ENCODE measurements at regions not wholly inside any gene's neighbourhood (a gene's known extent, or its start where the extent isn't known, plus 50 kb on each side); places are given as distances from the start of the nearest gene placed in this dataset.

GRCh38 chr6:40854592-40854991 is 184.4 kb downstream of the UNC5CL start:
- no peak for TF ChIP-seq POLR2AphosphoS5 (IDR thresholded peaks at IDR 0.05; ENCODE audit: low read depth, low read length)
- TF ChIP-seq POLR2A (IDR thresholded peaks at IDR 0.05; ENCODE audit: low read depth, low read length), result no peak
- TF ChIP-seq TAF1 (IDR thresholded peaks at IDR 0.05; ENCODE audit: borderline replicate concordance, low read depth, low read length), result no peak
